ENCODE measurements at regions not wholly inside any gene's neighbourhood (a gene's known extent, or its start where the extent isn't known, plus 50 kb on each side); places are given as distances from the start of the nearest gene placed in this dataset.
A peak's percentile ranks its signal among the peaks of the same experiment; 100 is the strongest.

- intact Hi-C loops (cut with DNase I) = loop anchor here in 1 of 2 donors (10.0 kb wide), 2 partner anchors 340 to 610 kb away; no protein-coding TSS in a partner anchor
- Histone ChIP-seq H3K27ac (peak overlapping the region in 1 of 5 donors; percentile 17), H3K4me3 (no peak overlapping the region), H3K27me3 (no peaks in the 10 kb centered on the region), H3K9me3 (replicated peaks in 1 of 3) (peaks cover 0 to 4% (median 0%) of the 10 kb centered on the region in 3 donors), H3K4me1 (replicated peaks in 1 of 2) (peaks cover 7 to 15% of the 10 kb centered on the region in 2 donors), H3K36me3 (replicated peaks in 1 of 2) (no peaks in the 10 kb centered on the region)
- no peak for TF ChIP-seq POLR2A (IDR thresholded peaks at IDR 0.05)
- WGBS, 4 donors = 73 to 77% (median 75%) methylated on average over 2 of the region's 2 CpGs
- DNase-seq = no peak
Measured at GRCh38 chr2:228654707-228655106, 473.2 kb upstream of the SPHKAP start.

- no peaks in the 10 kb centered on the region for H3K36me3 ChIP-seq (replicated peaks in 1 of 2)
- H3K27me3 ChIP-seq = no peaks in the 10 kb centered on the region
- no peak for TF ChIP-seq POLR2A (IDR thresholded peaks at IDR 0.05)
- TF ChIP-seq CTCF (IDR thresholded peaks at IDR 0.05) = no peak
- no peak overlapping the region for H3K4me3 ChIP-seq
- H3K9me3 ChIP-seq (replicated peaks in 1 of 3) = peaks cover 0 to 4% (median 0%) of the 10 kb centered on the region in 3 donors
- WGBS, 4 donors = 40 to 53% (median 47%) methylated on average over 4 of the region's 4 CpGs
- H3K27ac ChIP-seq = peak overlapping the region in 3 of 5 donors; percentile 10 to 30 (median 17)
- intact Hi-C loops (cut with DNase I) = loop anchor here in 1 of 2 donors (10.0 kb wide), 2 partner anchors 339 to 609 kb away; no protein-coding TSS in a partner anchor
- peak in 5 of 7 donors; percentile 13 to 58 (median 39) for DNase-seq
- peaks cover 7 to 12% of the 10 kb centered on the region in 2 donors for H3K4me1 ChIP-seq (replicated peaks in 1 of 2)
Measured at GRCh38 chr2:228653884-228654283, 472.4 kb upstream of the SPHKAP start.

- Histone ChIP-seq H3K27me3 (no peaks in the 10 kb centered on the region), H3K9me3 (replicated peaks in 1 of 3) (no peaks in the 10 kb centered on the region), H3K4me1 (replicated peaks in 1 of 2) (peaks cover 7 to 9% of the 10 kb centered on the region in 2 donors), H3K27ac (no peak overlapping the region), H3K4me3 (no peak overlapping the region), H3K36me3 (replicated peaks in 1 of 2) (no peaks in the 10 kb centered on the region)
- 70 to 84% (median 78%) methylated on average over 3 of the region's 3 CpGs for WGBS, 4 donors
- intact Hi-C loops (cut with DNase I) = loop anchor here in 1 of 2 donors (10.0 kb wide), 2 partner anchors 338 to 608 kb away; no protein-coding TSS in a partner anchor
- no peak for DNase-seq
- TF ChIP-seq POLR2A (IDR thresholded peaks at IDR 0.05) (no peak), CTCF (IDR thresholded peaks at IDR 0.05) (no peak)
Measured at GRCh38 chr2:228652366-228652765, 470.9 kb upstream of the SPHKAP start.

- WGBS, 4 donors = 67 to 84% (median 74%) methylated on average over 2 of the region's 2 CpGs
- H3K27ac ChIP-seq = no peak overlapping the region
- no peaks in the 10 kb centered on the region for H3K9me3 ChIP-seq (replicated peaks in 1 of 3)
- no peaks in the 10 kb centered on the region for H3K27me3 ChIP-seq
- H3K36me3 ChIP-seq (replicated peaks in 1 of 2) = no peaks in the 10 kb centered on the region
- TF ChIP-seq CTCF (IDR thresholded peaks at IDR 0.05) (no peak), POLR2A (IDR thresholded peaks at IDR 0.05) (no peak)
- intact Hi-C loops (cut with DNase I) = loop anchor here in 1 of 2 donors (10.0 kb wide), 2 partner anchors 335 to 605 kb away; no protein-coding TSS in a partner anchor
- H3K4me3 ChIP-seq = no peak overlapping the region
- DNase-seq = no peak
- H3K4me1 ChIP-seq (replicated peaks in 1 of 2) = peaks cover 9 to 18% of the 10 kb centered on the region in 2 donors
Measured at GRCh38 chr2:228649876-228650275, 468.4 kb upstream of the SPHKAP start.

GRCh38 chr2:228649447-228649846, 468.0 kb upstream of the SPHKAP start:
- Histone ChIP-seq H3K9me3 (replicated peaks in 1 of 3) (no peaks in the 10 kb centered on the region), H3K36me3 (replicated peaks in 1 of 2) (no peaks in the 10 kb centered on the region), H3K4me1 (replicated peaks in 1 of 2) (peaks cover 9 to 20% of the 10 kb centered on the region in 2 donors), H3K27ac (no peak overlapping the region), H3K4me3 (no peak overlapping the region), H3K27me3 (no peaks in the 10 kb centered on the region)
- TF ChIP-seq CTCF (IDR thresholded peaks at IDR 0.05) (no peak), POLR2A (IDR thresholded peaks at IDR 0.05) (no peak)
- 69 to 80% (median 78%) methylated on average over 2 of the region's 2 CpGs for WGBS, 4 donors
- intact Hi-C loops (cut with DNase I) = no loop called here
- no peak for DNase-seq
